ENCODE measurements at regions not wholly inside any gene's neighbourhood (a gene's known extent, or its start where the extent isn't known, plus 50 kb on each side); places are given as distances from the start of the nearest gene placed in this dataset.

DNA sequence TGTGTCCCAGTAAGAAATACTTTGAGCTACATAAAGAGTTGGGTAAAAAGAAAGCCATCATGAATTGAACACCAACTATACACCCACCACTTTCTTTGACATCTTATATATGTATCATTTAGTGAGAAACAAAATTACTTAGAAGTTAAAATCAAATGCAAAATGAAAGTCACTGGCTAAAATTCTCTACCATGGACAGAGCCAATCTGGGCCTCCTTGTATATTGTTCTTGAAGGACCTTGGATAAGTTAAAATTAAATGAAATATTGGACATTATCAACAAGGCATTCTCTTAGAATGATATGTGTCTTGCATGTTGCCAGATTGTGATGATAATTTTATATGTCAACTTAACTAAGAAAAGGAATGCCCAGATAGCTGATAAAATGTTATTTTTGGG is 64.2 kb upstream of the CHL1 start:
- TF ChIP-seq, protein P1, sequence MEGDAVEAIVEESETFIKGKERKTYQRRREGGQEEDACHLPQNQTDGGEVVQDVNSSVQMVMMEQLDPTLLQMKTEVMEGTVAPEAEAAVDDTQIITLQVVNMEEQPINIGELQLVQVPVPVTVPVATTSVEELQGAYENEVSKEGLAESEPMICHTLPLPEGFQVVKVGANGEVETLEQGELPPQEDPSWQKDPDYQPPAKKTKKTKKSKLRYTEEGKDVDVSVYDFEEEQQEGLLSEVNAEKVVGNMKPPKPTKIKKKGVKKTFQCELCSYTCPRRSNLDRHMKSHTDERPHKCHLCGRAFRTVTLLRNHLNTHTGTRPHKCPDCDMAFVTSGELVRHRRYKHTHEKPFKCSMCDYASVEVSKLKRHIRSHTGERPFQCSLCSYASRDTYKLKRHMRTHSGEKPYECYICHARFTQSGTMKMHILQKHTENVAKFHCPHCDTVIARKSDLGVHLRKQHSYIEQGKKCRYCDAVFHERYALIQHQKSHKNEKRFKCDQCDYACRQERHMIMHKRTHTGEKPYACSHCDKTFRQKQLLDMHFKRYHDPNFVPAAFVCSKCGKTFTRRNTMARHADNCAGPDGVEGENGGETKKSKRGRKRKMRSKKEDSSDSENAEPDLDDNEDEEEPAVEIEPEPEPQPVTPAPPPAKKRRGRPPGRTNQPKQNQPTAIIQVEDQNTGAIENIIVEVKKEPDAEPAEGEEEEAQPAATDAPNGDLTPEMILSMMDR (IDR thresholded peaks at IDR 0.05) = no peak
- TF ChIP-seq POLR2A (IDR thresholded peaks at IDR 0.05; ENCODE audit: low read depth) = no peak
- no peak for TF ChIP-seq POLR2AphosphoS5 (IDR thresholded peaks at IDR 0.05)
- TF ChIP-seq EP300 (IDR thresholded peaks at IDR 0.05) = no peak
